ENCODE measurements at regions not wholly inside any gene's neighbourhood (a gene's known extent, or its start where the extent isn't known, plus 50 kb on each side); places are given as distances from the start of the nearest gene placed in this dataset.

GRCh38 chr3:464255-464654 is 267.7 kb downstream of the CHL1 start:
- 34% methylated on average over 3 of the region's 3 CpGs for WGBS

GRCh38 chr3:468172-468571 is 271.6 kb downstream of the CHL1 start:
- intact Hi-C loops (cut with DNase I), result no loop called here

More at GRCh38 chr3:464255-464654, 267.7 kb downstream of the CHL1 start:
- Histone ChIP-seq H3K4me1 (replicated peaks) (no peaks in the 10 kb centered on the region), H3K36me3 (no peaks in the 10 kb centered on the region), H3K9me3 (no peaks in the 10 kb centered on the region), H3K27me3 (replicated peaks; ENCODE audit: insufficient read depth) (peaks cover under 1% of the 10 kb centered on the region), H3K4me3 (no peak overlapping the region), H3K27ac (no peak overlapping the region)
- no peak for DNase-seq (ENCODE audit: low spot score)
- intact Hi-C loops (cut with DNase I), result no loop called here
- no peak for TF ChIP-seq POLR2A (IDR thresholded peaks at IDR 0.05)
- TF ChIP-seq POLR2AphosphoS5 (IDR thresholded peaks at IDR 0.05), result no peak
- TF ChIP-seq CTCF (IDR thresholded peaks at IDR 0.05), result no peak

GRCh38 chr3:473033-473800 is 276.7 kb downstream of the CHL1 start:
- intact Hi-C loops (cut with DNase I), result no loop called here
- H3K36me3 ChIP-seq, result no peaks in the 10 kb centered on the region
- no peaks in the 10 kb centered on the region for H3K27me3 ChIP-seq (replicated peaks; ENCODE audit: insufficient read depth)
- TF ChIP-seq POLR2A (IDR thresholded peaks at IDR 0.05), result no peak
- no peak for TF ChIP-seq CTCF (IDR thresholded peaks at IDR 0.05)
- TF ChIP-seq POLR2AphosphoS5 (IDR thresholded peaks at IDR 0.05), result no peak
- no peaks in the 10 kb centered on the region for H3K4me1 ChIP-seq (replicated peaks)
- no peak overlapping the region for H3K27ac ChIP-seq
- no peak for DNase-seq (ENCODE audit: low spot score)
- 71% methylated on average over 5 of the region's 5 CpGs for WGBS
- H3K4me3 ChIP-seq, result no peak overlapping the region
- H3K9me3 ChIP-seq, result no peaks in the 10 kb centered on the region

More at GRCh38 chr3:468172-468571, 271.6 kb downstream of the CHL1 start:
- H3K27me3 ChIP-seq (replicated peaks; ENCODE audit: insufficient read depth), result no peaks in the 10 kb centered on the region
- no peaks in the 10 kb centered on the region for H3K4me1 ChIP-seq (replicated peaks)
- no peak overlapping the region for H3K4me3 ChIP-seq
- WGBS, result 42% methylated on average over 5 of the region's 5 CpGs
- no peaks in the 10 kb centered on the region for H3K36me3 ChIP-seq
- no peak for TF ChIP-seq POLR2AphosphoS5 (IDR thresholded peaks at IDR 0.05)
- TF ChIP-seq CTCF (IDR thresholded peaks at IDR 0.05), result no peak
- TF ChIP-seq POLR2A (IDR thresholded peaks at IDR 0.05), result no peak
- no peak overlapping the region for H3K27ac ChIP-seq
- DNase-seq (ENCODE audit: low spot score), result no peak
- no peaks in the 10 kb centered on the region for H3K9me3 ChIP-seq

GRCh38 chr3:474828-475227 is 278.3 kb downstream of the CHL1 start:
- intact Hi-C loops (cut with DNase I), result no loop called here
- WGBS, result 97% methylated on average over 1 of the region's 1 CpG
- Histone ChIP-seq H3K9me3 (no peaks in the 10 kb centered on the region), H3K27me3 (replicated peaks; ENCODE audit: insufficient read depth) (no peaks in the 10 kb centered on the region), H3K4me1 (replicated peaks) (no peaks in the 10 kb centered on the region), H3K27ac (no peak overlapping the region), H3K4me3 (no peak overlapping the region), H3K36me3 (no peaks in the 10 kb centered on the region)
- TF ChIP-seq POLR2AphosphoS5 (IDR thresholded peaks at IDR 0.05) (no peak), POLR2A (IDR thresholded peaks at IDR 0.05) (no peak), CTCF (IDR thresholded peaks at IDR 0.05) (no peak)
- no peak for DNase-seq (ENCODE audit: low spot score)

- WGBS, result 96% methylated on average over 1 of the region's 1 CpG
- intact Hi-C loops (cut with DNase I), result no loop called here
Measured at GRCh38 chr3:480070-480469, 283.5 kb downstream of the CHL1 start.

More at GRCh38 chr3:480070-480469, 283.5 kb downstream of the CHL1 start:
- H3K4me3 ChIP-seq, result no peak overlapping the region
- no peak for TF ChIP-seq CTCF (IDR thresholded peaks at IDR 0.05)
- TF ChIP-seq POLR2AphosphoS5 (IDR thresholded peaks at IDR 0.05), result no peak
- TF ChIP-seq POLR2A (IDR thresholded peaks at IDR 0.05), result no peak
- H3K27ac ChIP-seq, result no peak overlapping the region
- H3K4me1 ChIP-seq (replicated peaks), result no peaks in the 10 kb centered on the region
- no peaks in the 10 kb centered on the region for H3K9me3 ChIP-seq
- no peak for DNase-seq (ENCODE audit: low spot score)
- H3K36me3 ChIP-seq, result no peaks in the 10 kb centered on the region
- no peaks in the 10 kb centered on the region for H3K27me3 ChIP-seq (replicated peaks; ENCODE audit: insufficient read depth)
